Neural cell (in vitro differentiated cells): ENCODE measurements at regions not wholly inside any gene's neighbourhood (a gene's known extent, or its start where the extent isn't known, plus 50 kb on each side); places are given as distances from the start of the nearest gene placed in this dataset.

Experiments
- EP300 ChIP-seq: fragments of 450-650 bp; conservative IDR thresholded peaks from 2 replicates; pipeline ENCODE4 v1.6.1; 2014; ENCODE audit warnings: antibody characterized with exemption, mild to moderate bottlenecking, moderate library complexity; ENCODE audit not compliant: poor library complexity, severe bottlenecking
- EZH2 ChIP-seq: fragments of 200-600, 300-800 bp; shearing (Covaris generic), sonication (generic); IDR thresholded peaks from 2 replicates; pipeline ENCODE4 v1.6.1; 2014; ENCODE audit warnings: antibody characterized with exemption, low read length, borderline replicate concordance, mild to moderate bottlenecking; ENCODE audit not compliant: insufficient read depth, poor library complexity, severe bottlenecking
- MXI1 ChIP-seq: fragments of 450-650 bp; conservative IDR thresholded peaks from 2 replicates; pipeline ENCODE4 v1.6.1; 2014; ENCODE audit warnings: antibody characterized with exemption, mild to moderate bottlenecking; ENCODE audit not compliant: poor library complexity, severe bottlenecking
- POLR2AphosphoS5 ChIP-seq: IDR thresholded peaks from 2 replicates; pipeline ENCODE4 v1.6.1; 2012
- RAD21 ChIP-seq: fragments of 450-650 bp; conservative IDR thresholded peaks from 2 replicates; pipeline ENCODE4 v1.6.1; 2014; ENCODE audit warnings: antibody characterized with exemption, mild to moderate bottlenecking, moderate library complexity
- SMC3 ChIP-seq: fragments of 450-650 bp; conservative IDR thresholded peaks from 2 replicates; pipeline ENCODE4 v1.6.1; 2014; ENCODE audit warnings: antibody characterized with exemption, mild to moderate bottlenecking, moderate library complexity; ENCODE audit not compliant: poor library complexity
- TAF1 ChIP-seq: IDR thresholded peaks from 2 replicates; pipeline ENCODE4 v1.6.1; 2012; ENCODE audit warnings: low read depth
- TF ChIP-seq, protein P1 (sequence below): fragments of 450-650 bp; IDR thresholded peaks from 2 replicates; pipeline ENCODE4 v1.5.1; 2014; ENCODE audit warnings: antibody characterized with exemption, mild to moderate bottlenecking, moderate library complexity; ENCODE audit not compliant: poor library complexity, severe bottlenecking
- TF ChIP-seq, protein P2 (sequence below): IDR thresholded peaks from 2 replicates; pipeline ENCODE4 v1.6.1; 2012; ENCODE audit warnings: borderline replicate concordance

DNA sequence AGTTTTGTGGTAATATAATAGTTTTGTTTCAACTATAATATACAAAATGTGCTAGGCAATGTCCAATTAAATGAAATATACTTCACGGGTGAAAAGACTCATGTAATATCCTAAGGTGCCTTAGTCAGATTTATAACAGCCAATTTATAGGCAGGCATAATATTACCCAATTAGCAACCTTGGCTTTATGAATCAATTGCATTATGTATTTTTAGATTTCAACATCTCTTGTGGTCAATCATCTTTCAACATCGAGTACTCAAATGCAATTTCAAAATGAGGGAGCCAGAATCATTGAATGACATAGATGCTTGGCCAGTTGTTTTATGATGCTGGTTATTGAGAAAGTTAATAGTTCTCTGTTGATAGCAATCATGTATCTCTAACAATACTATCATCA, 110.3 kb upstream of the SP8 start:
- TF ChIP-seq EZH2 (no peak), EP300 (no peak), MXI1 (no peak), SMC3 (no peak), TAF1 (no peak), POLR2AphosphoS5 (no peak), RAD21 (no peak)
- TF ChIP-seq, protein P1, sequence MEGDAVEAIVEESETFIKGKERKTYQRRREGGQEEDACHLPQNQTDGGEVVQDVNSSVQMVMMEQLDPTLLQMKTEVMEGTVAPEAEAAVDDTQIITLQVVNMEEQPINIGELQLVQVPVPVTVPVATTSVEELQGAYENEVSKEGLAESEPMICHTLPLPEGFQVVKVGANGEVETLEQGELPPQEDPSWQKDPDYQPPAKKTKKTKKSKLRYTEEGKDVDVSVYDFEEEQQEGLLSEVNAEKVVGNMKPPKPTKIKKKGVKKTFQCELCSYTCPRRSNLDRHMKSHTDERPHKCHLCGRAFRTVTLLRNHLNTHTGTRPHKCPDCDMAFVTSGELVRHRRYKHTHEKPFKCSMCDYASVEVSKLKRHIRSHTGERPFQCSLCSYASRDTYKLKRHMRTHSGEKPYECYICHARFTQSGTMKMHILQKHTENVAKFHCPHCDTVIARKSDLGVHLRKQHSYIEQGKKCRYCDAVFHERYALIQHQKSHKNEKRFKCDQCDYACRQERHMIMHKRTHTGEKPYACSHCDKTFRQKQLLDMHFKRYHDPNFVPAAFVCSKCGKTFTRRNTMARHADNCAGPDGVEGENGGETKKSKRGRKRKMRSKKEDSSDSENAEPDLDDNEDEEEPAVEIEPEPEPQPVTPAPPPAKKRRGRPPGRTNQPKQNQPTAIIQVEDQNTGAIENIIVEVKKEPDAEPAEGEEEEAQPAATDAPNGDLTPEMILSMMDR, result no peak
- TF ChIP-seq, protein P2, sequence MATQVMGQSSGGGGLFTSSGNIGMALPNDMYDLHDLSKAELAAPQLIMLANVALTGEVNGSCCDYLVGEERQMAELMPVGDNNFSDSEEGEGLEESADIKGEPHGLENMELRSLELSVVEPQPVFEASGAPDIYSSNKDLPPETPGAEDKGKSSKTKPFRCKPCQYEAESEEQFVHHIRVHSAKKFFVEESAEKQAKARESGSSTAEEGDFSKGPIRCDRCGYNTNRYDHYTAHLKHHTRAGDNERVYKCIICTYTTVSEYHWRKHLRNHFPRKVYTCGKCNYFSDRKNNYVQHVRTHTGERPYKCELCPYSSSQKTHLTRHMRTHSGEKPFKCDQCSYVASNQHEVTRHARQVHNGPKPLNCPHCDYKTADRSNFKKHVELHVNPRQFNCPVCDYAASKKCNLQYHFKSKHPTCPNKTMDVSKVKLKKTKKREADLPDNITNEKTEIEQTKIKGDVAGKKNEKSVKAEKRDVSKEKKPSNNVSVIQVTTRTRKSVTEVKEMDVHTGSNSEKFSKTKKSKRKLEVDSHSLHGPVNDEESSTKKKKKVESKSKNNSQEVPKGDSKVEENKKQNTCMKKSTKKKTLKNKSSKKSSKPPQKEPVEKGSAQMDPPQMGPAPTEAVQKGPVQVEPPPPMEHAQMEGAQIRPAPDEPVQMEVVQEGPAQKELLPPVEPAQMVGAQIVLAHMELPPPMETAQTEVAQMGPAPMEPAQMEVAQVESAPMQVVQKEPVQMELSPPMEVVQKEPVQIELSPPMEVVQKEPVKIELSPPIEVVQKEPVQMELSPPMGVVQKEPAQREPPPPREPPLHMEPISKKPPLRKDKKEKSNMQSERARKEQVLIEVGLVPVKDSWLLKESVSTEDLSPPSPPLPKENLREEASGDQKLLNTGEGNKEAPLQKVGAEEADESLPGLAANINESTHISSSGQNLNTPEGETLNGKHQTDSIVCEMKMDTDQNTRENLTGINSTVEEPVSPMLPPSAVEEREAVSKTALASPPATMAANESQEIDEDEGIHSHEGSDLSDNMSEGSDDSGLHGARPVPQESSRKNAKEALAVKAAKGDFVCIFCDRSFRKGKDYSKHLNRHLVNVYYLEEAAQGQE, result no peak
